ENCODE measurements at regions not wholly inside any gene's neighbourhood (a gene's known extent, or its start where the extent isn't known, plus 50 kb on each side); places are given as distances from the start of the nearest gene placed in this dataset.

DNA sequence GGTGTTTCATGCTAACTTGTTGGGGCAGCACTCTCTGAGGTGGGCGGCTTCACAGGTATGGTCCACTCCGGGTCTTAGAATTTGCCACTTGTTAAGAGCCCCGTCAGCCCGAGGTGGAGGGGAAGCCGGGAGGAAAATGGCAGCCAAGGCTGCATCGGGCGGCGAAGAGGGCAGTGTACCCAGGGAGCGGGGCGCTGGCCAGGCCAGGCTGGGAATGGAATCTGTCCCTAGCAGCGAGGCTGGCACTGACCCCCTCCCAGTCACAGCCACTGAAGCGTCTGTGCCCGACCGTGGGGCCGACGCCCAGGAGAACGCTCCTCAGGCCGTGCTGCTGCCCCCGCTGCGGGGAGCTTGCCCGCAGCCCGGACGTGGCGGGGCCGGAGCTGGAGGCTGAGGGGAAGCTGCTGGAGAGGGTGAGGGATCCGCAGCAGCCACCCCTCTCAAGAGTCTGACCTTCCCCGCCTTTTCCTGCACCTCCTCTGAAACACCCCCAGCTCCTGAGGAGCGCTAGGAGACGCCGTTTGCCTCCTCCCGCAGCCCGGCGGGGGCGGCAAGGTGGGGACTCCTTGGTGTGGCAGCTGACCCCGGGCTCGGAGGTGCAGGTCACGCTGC, 313.8 kb upstream of the SPRY2 start:
- ATAC-seq: no peak
- H3K4me3 ChIP-seq: no peak overlapping the region
- peak in 1 of 3 donors; percentile 35 for DNase-seq
- H3K4me1 ChIP-seq (ENCODE audit: low read depth): no peaks in the 10 kb centered on the region
- intact Hi-C loops (cut with DNase I, micrococcal nuclease): no loop called here
- no peaks in the 10 kb centered on the region for H3K36me3 ChIP-seq (ENCODE audit: low read depth)
- TF ChIP-seq, protein P1, sequence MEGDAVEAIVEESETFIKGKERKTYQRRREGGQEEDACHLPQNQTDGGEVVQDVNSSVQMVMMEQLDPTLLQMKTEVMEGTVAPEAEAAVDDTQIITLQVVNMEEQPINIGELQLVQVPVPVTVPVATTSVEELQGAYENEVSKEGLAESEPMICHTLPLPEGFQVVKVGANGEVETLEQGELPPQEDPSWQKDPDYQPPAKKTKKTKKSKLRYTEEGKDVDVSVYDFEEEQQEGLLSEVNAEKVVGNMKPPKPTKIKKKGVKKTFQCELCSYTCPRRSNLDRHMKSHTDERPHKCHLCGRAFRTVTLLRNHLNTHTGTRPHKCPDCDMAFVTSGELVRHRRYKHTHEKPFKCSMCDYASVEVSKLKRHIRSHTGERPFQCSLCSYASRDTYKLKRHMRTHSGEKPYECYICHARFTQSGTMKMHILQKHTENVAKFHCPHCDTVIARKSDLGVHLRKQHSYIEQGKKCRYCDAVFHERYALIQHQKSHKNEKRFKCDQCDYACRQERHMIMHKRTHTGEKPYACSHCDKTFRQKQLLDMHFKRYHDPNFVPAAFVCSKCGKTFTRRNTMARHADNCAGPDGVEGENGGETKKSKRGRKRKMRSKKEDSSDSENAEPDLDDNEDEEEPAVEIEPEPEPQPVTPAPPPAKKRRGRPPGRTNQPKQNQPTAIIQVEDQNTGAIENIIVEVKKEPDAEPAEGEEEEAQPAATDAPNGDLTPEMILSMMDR (IDR thresholded peaks at IDR 0.05): no peak
- peaks cover 4% of the 10 kb centered on the region for H3K9me3 ChIP-seq

DNA sequence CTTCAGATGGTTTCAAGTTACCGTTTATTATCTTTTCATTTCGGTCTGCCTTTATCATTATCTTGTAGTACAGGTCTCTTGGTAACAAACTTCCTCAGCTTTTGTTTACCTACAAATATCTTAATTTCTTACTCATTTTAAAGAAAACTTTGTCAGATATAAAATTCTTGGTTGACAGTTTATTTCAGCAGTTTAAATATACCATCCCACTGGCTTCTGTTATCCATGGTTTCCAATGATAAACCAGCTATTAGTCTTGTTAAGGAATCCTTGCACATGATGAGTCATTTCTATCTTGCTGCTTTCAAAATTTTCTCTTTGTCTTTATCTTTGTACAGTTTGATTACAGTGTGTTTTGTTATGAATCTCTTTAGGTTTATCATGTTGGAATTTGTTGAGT, 308.3 kb upstream of the SPRY2 start:
- Histone ChIP-seq H3K4me1 (ENCODE audit: low read depth) (no peaks in the 10 kb centered on the region), H3K36me3 (ENCODE audit: low read depth) (no peaks in the 10 kb centered on the region), H3K4me3 (no peak overlapping the region), H3K9me3 (peaks cover 3% of the 10 kb centered on the region)
- intact Hi-C loops (cut with DNase I, micrococcal nuclease): no loop called here
- no peak for DNase-seq
- TF ChIP-seq, protein P1 (IDR thresholded peaks at IDR 0.05): no peak
- ATAC-seq: no peak

DNA sequence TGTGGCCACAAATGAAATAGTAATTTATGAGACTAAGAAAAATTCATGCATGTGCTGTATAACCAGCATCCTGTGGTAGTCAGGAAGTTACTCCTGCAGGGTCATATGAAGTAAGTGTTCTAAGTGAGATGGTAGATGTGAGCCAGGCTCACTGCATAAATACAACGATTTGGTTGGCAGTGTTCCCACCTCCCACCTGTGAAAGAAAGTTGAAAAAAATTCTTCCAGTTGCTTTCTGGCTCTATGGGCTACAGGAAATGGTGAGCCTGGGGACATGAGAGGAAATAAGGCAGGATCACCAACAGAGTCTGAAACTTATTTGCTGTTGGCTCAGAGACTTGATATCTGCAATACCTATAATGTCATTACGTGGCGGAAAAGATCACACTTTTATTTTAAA, 301.7 kb upstream of the SPRY2 start:
- no peaks in the 10 kb centered on the region for H3K9me3 ChIP-seq
- intact Hi-C loops (cut with DNase I, micrococcal nuclease): no loop called here
- TF ChIP-seq, protein P1 (IDR thresholded peaks at IDR 0.05): no peak
- no peaks in the 10 kb centered on the region for H3K36me3 ChIP-seq (ENCODE audit: low read depth)
- H3K4me3 ChIP-seq: no peak overlapping the region
- H3K4me1 ChIP-seq (ENCODE audit: low read depth): no peaks in the 10 kb centered on the region
- no peak for ATAC-seq
- DNase-seq: no peak

DNA sequence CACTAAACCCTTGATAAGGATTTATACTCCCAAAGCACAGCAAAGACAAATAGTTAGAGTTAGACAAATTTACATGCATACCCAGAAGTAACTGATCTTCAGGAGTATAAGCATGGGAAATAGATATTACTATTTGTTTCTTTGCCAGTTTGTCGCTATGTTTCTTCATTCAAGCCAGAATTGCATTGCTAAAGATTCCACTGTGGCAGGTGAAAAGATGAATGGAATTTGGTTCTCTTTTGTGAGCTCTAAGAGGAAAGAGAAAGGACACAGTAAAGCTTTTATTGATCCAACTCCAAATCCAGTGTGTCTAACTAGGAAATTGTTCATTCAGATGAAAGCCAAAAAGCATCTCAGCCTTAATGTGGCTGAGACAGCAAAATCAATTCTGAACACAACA, 292.3 kb upstream of the SPRY2 start:
- H3K9me3 ChIP-seq: no peaks in the 10 kb centered on the region
- H3K4me1 ChIP-seq (ENCODE audit: low read depth): no peaks in the 10 kb centered on the region
- DNase-seq (no peak), ATAC-seq (no peak)
- TF ChIP-seq, protein P1 (IDR thresholded peaks at IDR 0.05): no peak
- no peaks in the 10 kb centered on the region for H3K36me3 ChIP-seq (ENCODE audit: low read depth)
- H3K4me3 ChIP-seq: no peak overlapping the region
- intact Hi-C loops (cut with DNase I, micrococcal nuclease): no loop called here

DNA sequence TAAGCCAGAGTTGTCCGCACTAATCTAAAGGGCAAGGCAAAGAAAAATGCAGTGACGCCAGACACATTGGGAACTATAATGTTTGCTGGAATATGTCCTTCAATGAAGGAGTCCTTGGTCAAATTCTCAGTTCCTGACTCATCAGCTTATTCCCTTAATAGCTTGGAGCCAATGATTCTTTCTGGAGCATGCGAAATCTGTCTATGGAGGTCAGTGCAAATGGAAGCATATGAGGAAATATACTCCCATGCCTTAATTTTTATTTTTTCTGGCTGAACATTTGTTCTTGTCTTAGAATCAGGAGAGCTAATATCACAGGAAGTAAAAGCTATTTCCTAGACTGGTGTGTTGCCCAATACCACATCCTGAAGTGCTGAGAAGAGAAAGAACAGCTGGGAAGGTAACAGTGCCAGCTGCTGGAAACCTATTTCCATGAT, 289.8 kb upstream of the SPRY2 start:
- ATAC-seq (no peak), DNase-seq (no peak)
- Histone ChIP-seq H3K9me3 (no peaks in the 10 kb centered on the region), H3K36me3 (ENCODE audit: low read depth) (no peaks in the 10 kb centered on the region), H3K4me1 (ENCODE audit: low read depth) (no peaks in the 10 kb centered on the region), H3K4me3 (no peak overlapping the region)
- intact Hi-C loops (cut with DNase I, micrococcal nuclease): no loop called here
- TF ChIP-seq, protein P1 (IDR thresholded peaks at IDR 0.05): no peak

DNA sequence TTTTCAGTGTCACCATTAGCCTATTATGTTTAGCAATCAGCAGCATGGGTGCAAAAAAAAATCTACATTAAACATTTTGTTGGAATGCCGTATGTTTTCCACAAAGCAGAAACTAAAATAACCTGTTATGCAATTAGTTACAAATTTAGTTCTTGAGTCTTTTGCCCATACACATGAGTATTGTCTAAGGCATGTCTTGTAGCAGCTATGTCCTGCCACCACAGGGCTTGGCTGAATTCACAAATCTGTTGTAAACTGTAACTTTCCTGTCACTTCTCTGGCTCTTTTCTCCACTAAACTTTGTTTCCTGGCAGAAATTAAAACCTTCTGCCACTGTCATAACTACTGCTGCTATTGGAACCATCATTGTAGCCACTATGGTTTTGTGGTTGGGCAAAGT, 277.9 kb upstream of the SPRY2 start:
- no peaks in the 10 kb centered on the region for H3K4me1 ChIP-seq (ENCODE audit: low read depth)
- intact Hi-C loops (cut with DNase I, micrococcal nuclease): no loop called here
- ATAC-seq (no peak), DNase-seq (no peak)
- H3K4me3 ChIP-seq: no peak overlapping the region
- no peaks in the 10 kb centered on the region for H3K36me3 ChIP-seq (ENCODE audit: low read depth)
- TF ChIP-seq, protein P1 (IDR thresholded peaks at IDR 0.05): no peak
- H3K9me3 ChIP-seq: no peaks in the 10 kb centered on the region

All from mucosa of descending colon (tissue), 3 donors.